ENCODE measurements at regions not wholly inside any gene's neighbourhood (a gene's known extent, or its start where the extent isn't known, plus 50 kb on each side); places are given as distances from the start of the nearest gene placed in this dataset.

GRCh38 chr4:163269869-163270268 is 62.5 kb downstream of the NPY1R start:
- ChIA-PET POLR2A (no interaction called here), CTCF (no interaction called here)
- no peak for TF ChIP-seq CTCF (IDR thresholded peaks at IDR 0.05; ENCODE audit: insufficient read depth in 1 of 2, low read depth in 1 of 2, low read length in 1 of 2, severe bottlenecking in 1 of 2, unreplicated experiment in 1 of 2)
- intact Hi-C loops (cut with micrococcal nuclease; ENCODE audit: unreplicated experiment): loop anchor here (5.0 kb wide), 1 partner anchor 62 kb away; the partner anchor contains the start of gene NPY1R
- H3K4me1 Mint-ChIP-seq (ENCODE audit: low read depth, unreplicated experiment): no peaks in the 10 kb centered on the region
- H3K4me3 ChIP-seq (ENCODE audit: low read depth, low read length): no peak overlapping the region
- no peak overlapping the region for H3K27ac Mint-ChIP-seq (ENCODE audit: unreplicated experiment)
- H3K9me3 ChIP-seq: no peaks in the 10 kb centered on the region
- H3K27me3 Mint-ChIP-seq (ENCODE audit: insufficient read depth, unreplicated experiment): no peaks in the 10 kb centered on the region
- no TSS peak for BruUV-seq (replicated peaks)
- DNase-seq: no peak
- H3K36me3 ChIP-seq (ENCODE audit: control insufficient read depth, insufficient read depth, low read length): no peaks in the 10 kb centered on the region
- no peaks in the 10 kb centered on the region for H3K27me3 ChIP-seq (replicated peaks; ENCODE audit: control insufficient read depth, insufficient read depth, low read length)
- H3K9me3 Mint-ChIP-seq (ENCODE audit: unreplicated experiment): no peaks in the 10 kb centered on the region
- no peaks in the 10 kb centered on the region for H3K36me3 Mint-ChIP-seq (ENCODE audit: insufficient read depth, unreplicated experiment)
- H3K4me1 ChIP-seq: no peaks in the 10 kb centered on the region
- no peak overlapping the region for H3K4me3 Mint-ChIP-seq (ENCODE audit: unreplicated experiment)

- H3K27me3 Mint-ChIP-seq (ENCODE audit: insufficient read depth, unreplicated experiment): peaks cover 3% of the 10 kb centered on the region
- CTCF ChIA-PET: no interaction called here
- no peak overlapping the region for H3K27ac Mint-ChIP-seq (ENCODE audit: unreplicated experiment)
- BruUV-seq (replicated peaks): no TSS peak
- no peak for TF ChIP-seq CTCF (IDR thresholded peaks at IDR 0.05; ENCODE audit: insufficient read depth in 1 of 2, low read depth in 1 of 2, low read length in 1 of 2, severe bottlenecking in 1 of 2, unreplicated experiment in 1 of 2)
- H3K27me3 ChIP-seq (replicated peaks; ENCODE audit: control insufficient read depth, insufficient read depth, low read length): no peaks in the 10 kb centered on the region
- H3K4me3 Mint-ChIP-seq (ENCODE audit: unreplicated experiment): no peak overlapping the region
- H3K9me3 ChIP-seq: no peaks in the 10 kb centered on the region
- H3K4me1 Mint-ChIP-seq (ENCODE audit: low read depth, unreplicated experiment): no peaks in the 10 kb centered on the region
- no peaks in the 10 kb centered on the region for H3K4me1 ChIP-seq
- intact Hi-C loops (cut with micrococcal nuclease; ENCODE audit: unreplicated experiment): no loop called here
- H3K36me3 ChIP-seq (ENCODE audit: control insufficient read depth, insufficient read depth, low read length): no peaks in the 10 kb centered on the region
- H3K4me3 ChIP-seq (ENCODE audit: low read depth, low read length): no peak overlapping the region
- DNase-seq: no peak
- POLR2A ChIA-PET: no interaction called here
- no peaks in the 10 kb centered on the region for H3K9me3 Mint-ChIP-seq (ENCODE audit: unreplicated experiment)
- no peaks in the 10 kb centered on the region for H3K36me3 Mint-ChIP-seq (ENCODE audit: insufficient read depth, unreplicated experiment)
These were observed 63.2 kb downstream of the NPY1R start for GRCh38 chr4:163269166-163269565.

- H3K9me3 Mint-ChIP-seq (ENCODE audit: unreplicated experiment): no peaks in the 10 kb centered on the region
- no peak overlapping the region for H3K27ac Mint-ChIP-seq (ENCODE audit: unreplicated experiment)
- no peaks in the 10 kb centered on the region for H3K36me3 Mint-ChIP-seq (ENCODE audit: insufficient read depth, unreplicated experiment)
- H3K4me1 Mint-ChIP-seq (ENCODE audit: low read depth, unreplicated experiment): no peaks in the 10 kb centered on the region
- no peak for DNase-seq
- ChIA-PET POLR2A (no interaction called here), CTCF (no interaction called here)
- peaks cover 5% of the 10 kb centered on the region for H3K27me3 Mint-ChIP-seq (ENCODE audit: insufficient read depth, unreplicated experiment)
- intact Hi-C loops (cut with micrococcal nuclease; ENCODE audit: unreplicated experiment): no loop called here
- TF ChIP-seq CTCF (IDR thresholded peaks at IDR 0.05; ENCODE audit: insufficient read depth in 1 of 2, low read depth in 1 of 2, low read length in 1 of 2, severe bottlenecking in 1 of 2, unreplicated experiment in 1 of 2): no peak
- Histone ChIP-seq H3K27me3 (replicated peaks; ENCODE audit: control insufficient read depth, insufficient read depth, low read length) (no peaks in the 10 kb centered on the region), H3K4me1 (no peaks in the 10 kb centered on the region), H3K4me3 (ENCODE audit: low read depth, low read length) (no peak overlapping the region), H3K9me3 (no peaks in the 10 kb centered on the region), H3K36me3 (ENCODE audit: control insufficient read depth, insufficient read depth, low read length) (no peaks in the 10 kb centered on the region)
- BruUV-seq (replicated peaks): no TSS peak
- H3K4me3 Mint-ChIP-seq (ENCODE audit: unreplicated experiment): no peak overlapping the region
These were observed 67.5 kb downstream of the NPY1R start for GRCh38 chr4:163264934-163265333.

Measured in Caco-2 (cell line).